ENCODE measurements at regions not wholly inside any gene's neighbourhood (a gene's known extent, or its start where the extent isn't known, plus 50 kb on each side); places are given as distances from the start of the nearest gene placed in this dataset.

DNA sequence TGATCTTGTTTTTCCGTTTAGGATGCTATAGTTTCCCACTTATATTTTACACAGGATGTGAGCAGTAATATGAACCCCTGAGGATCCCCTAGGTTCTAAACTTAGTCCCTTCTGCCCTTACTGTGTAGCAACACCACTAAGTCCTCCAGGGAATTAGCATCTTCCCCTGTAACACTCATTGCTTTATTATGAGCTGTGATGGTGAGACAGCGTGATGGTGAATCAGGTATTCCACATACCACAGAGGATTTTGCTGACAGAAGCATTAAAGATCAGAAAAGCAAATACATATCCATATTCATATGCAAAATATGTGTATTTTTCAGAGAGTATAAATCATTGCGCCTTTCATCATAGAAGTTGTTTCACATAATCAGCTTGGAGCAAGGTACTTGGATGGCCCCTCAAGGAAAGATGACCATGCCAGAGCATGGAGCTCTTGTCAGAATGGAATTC is 317.0 kb downstream of the ICE1 start:
- TF ChIP-seq, protein P1, sequence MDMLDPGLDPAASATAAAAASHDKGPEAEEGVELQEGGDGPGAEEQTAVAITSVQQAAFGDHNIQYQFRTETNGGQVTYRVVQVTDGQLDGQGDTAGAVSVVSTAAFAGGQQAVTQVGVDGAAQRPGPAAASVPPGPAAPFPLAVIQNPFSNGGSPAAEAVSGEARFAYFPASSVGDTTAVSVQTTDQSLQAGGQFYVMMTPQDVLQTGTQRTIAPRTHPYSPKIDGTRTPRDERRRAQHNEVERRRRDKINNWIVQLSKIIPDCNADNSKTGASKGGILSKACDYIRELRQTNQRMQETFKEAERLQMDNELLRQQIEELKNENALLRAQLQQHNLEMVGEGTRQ (CRISPR knock-in tag; IDR thresholded peaks at IDR 0.05): no peak
- TF ChIP-seq, protein P2, sequence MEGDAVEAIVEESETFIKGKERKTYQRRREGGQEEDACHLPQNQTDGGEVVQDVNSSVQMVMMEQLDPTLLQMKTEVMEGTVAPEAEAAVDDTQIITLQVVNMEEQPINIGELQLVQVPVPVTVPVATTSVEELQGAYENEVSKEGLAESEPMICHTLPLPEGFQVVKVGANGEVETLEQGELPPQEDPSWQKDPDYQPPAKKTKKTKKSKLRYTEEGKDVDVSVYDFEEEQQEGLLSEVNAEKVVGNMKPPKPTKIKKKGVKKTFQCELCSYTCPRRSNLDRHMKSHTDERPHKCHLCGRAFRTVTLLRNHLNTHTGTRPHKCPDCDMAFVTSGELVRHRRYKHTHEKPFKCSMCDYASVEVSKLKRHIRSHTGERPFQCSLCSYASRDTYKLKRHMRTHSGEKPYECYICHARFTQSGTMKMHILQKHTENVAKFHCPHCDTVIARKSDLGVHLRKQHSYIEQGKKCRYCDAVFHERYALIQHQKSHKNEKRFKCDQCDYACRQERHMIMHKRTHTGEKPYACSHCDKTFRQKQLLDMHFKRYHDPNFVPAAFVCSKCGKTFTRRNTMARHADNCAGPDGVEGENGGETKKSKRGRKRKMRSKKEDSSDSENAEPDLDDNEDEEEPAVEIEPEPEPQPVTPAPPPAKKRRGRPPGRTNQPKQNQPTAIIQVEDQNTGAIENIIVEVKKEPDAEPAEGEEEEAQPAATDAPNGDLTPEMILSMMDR (IDR thresholded peaks at IDR 0.05): no peak
- TF ChIP-seq, protein P3, sequence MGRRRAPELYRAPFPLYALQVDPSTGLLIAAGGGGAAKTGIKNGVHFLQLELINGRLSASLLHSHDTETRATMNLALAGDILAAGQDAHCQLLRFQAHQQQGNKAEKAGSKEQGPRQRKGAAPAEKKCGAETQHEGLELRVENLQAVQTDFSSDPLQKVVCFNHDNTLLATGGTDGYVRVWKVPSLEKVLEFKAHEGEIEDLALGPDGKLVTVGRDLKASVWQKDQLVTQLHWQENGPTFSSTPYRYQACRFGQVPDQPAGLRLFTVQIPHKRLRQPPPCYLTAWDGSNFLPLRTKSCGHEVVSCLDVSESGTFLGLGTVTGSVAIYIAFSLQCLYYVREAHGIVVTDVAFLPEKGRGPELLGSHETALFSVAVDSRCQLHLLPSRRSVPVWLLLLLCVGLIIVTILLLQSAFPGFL (CRISPR knock-in tag; IDR thresholded peaks at IDR 0.05; ENCODE audit: borderline replicate concordance): no peak
- TF ChIP-seq, protein P4, sequence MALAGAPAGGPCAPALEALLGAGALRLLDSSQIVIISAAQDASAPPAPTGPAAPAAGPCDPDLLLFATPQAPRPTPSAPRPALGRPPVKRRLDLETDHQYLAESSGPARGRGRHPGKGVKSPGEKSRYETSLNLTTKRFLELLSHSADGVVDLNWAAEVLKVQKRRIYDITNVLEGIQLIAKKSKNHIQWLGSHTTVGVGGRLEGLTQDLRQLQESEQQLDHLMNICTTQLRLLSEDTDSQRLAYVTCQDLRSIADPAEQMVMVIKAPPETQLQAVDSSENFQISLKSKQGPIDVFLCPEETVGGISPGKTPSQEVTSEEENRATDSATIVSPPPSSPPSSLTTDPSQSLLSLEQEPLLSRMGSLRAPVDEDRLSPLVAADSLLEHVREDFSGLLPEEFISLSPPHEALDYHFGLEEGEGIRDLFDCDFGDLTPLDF (CRISPR knock-in tag; IDR thresholded peaks at IDR 0.05): no peak
- TF ChIP-seq NFYB (CRISPR knock-in tag; conservative IDR thresholded peaks at IDR 0.05; ENCODE audit: low read depth): no peak
- TF ChIP-seq ESRRA (CRISPR knock-in tag; IDR thresholded peaks at IDR 0.05; ENCODE audit: borderline replicate concordance): no peak
- TF ChIP-seq, protein P5, sequence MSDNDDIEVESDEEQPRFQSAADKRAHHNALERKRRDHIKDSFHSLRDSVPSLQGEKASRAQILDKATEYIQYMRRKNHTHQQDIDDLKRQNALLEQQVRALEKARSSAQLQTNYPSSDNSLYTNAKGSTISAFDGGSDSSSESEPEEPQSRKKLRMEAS (CRISPR knock-in tag; IDR thresholded peaks at IDR 0.05): no peak
